ENCODE measurements at regions not wholly inside any gene's neighbourhood (a gene's known extent, or its start where the extent isn't known, plus 50 kb on each side); places are given as distances from the start of the nearest gene placed in this dataset.
"Not testable (repeated sequence)": the region's sequence is repeated elsewhere in the genome, so short reads cannot be mapped to it uniquely, and the experiment has no call there.

- H3K9me3 Mint-ChIP-seq: no peaks in the 10 kb centered on the region
- no peaks in the 10 kb centered on the region for H3K4me1 Mint-ChIP-seq (ENCODE audit: low read depth)
- no peaks in the 10 kb centered on the region for H3K27me3 Mint-ChIP-seq
- no peaks in the 10 kb centered on the region for H3K36me3 Mint-ChIP-seq (ENCODE audit: low read depth)
- no peak overlapping the region for H3K27ac Mint-ChIP-seq
- no peak overlapping the region for H3K4me3 Mint-ChIP-seq
- intact Hi-C loops (cut with micrococcal nuclease): no loop called here
Measured at GRCh38 chrX:14362721-14363120, 166.6 kb upstream of the GLRA2 start.

- no peaks in the 10 kb centered on the region for H3K36me3 Mint-ChIP-seq (ENCODE audit: low read depth)
- H3K4me1 Mint-ChIP-seq (ENCODE audit: low read depth): no peaks in the 10 kb centered on the region
- intact Hi-C loops (cut with micrococcal nuclease): no loop called here
- no peak overlapping the region for H3K27ac Mint-ChIP-seq
- no peaks in the 10 kb centered on the region for H3K9me3 Mint-ChIP-seq
- no peaks in the 10 kb centered on the region for H3K27me3 Mint-ChIP-seq
- no peak overlapping the region for H3K4me3 Mint-ChIP-seq
Measured at GRCh38 chrX:14361435-14361834, 167.9 kb upstream of the GLRA2 start.

DNA sequence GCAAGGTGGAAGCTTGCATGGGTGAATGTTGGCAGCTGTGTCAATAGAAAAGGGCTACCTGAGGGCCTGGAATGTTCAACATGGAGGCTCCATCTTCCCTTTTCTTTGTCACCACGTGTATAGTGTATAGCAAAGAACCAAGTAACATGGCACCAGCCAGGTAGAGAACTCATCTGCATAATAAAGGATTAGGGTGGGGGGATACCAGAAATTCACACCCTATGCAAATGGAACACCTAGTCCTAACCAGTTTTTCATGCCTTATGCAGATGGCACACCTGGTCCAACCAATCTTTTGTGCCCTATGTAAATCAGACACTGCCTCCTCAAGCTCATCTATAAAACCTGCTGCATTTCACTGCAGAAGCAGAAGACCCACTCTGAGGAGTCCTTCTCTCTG is 169.6 kb upstream of the GLRA2 start:
- Mint-ChIP-seq H3K36me3 (ENCODE audit: low read depth) (no peaks in the 10 kb centered on the region), H3K27me3 (no peaks in the 10 kb centered on the region), H3K4me3 (no peak overlapping the region), H3K4me1 (ENCODE audit: low read depth) (no peaks in the 10 kb centered on the region), H3K27ac (no peak overlapping the region), H3K9me3 (no peaks in the 10 kb centered on the region)
- intact Hi-C loops (cut with micrococcal nuclease): no loop called here

- Mint-ChIP-seq H3K27ac (no peak overlapping the region), H3K4me3 (no peak overlapping the region), H3K36me3 (ENCODE audit: low read depth) (no peaks in the 10 kb centered on the region), H3K9me3 (no peaks in the 10 kb centered on the region), H3K27me3 (no peaks in the 10 kb centered on the region), H3K4me1 (ENCODE audit: low read depth) (no peaks in the 10 kb centered on the region)
- intact Hi-C loops (cut with micrococcal nuclease): no loop called here
Measured at GRCh38 chrX:14359316-14359715, 170.0 kb upstream of the GLRA2 start.

DNA sequence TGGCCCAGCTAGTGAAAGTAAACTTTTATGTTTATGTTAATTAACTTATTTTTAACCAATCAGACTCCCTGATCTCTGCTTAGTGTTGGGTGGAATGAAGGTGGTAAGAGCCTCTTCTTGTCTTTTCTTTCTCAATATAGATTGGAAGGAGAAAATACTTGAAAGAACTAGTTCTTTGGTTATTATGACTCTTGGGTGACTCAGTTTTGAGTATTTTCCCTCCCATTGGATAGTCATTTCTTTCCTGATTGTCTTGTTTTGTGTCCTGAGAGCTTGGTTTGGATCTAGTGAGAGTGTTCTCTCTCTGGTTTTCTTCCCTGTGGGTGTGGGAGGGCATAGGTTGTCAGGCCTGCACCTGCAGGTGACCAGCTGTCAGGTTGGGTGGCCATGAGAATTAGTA is 172.0 kb upstream of the GLRA2 start:
- H3K9me3 Mint-ChIP-seq: no peaks in the 10 kb centered on the region
- no peak overlapping the region for H3K4me3 Mint-ChIP-seq
- intact Hi-C loops (cut with micrococcal nuclease): no loop called here
- no peaks in the 10 kb centered on the region for H3K27me3 Mint-ChIP-seq
- H3K4me1 Mint-ChIP-seq (ENCODE audit: low read depth): no peaks in the 10 kb centered on the region
- H3K36me3 Mint-ChIP-seq (ENCODE audit: low read depth): no peaks in the 10 kb centered on the region
- H3K27ac Mint-ChIP-seq: no peak overlapping the region

DNA sequence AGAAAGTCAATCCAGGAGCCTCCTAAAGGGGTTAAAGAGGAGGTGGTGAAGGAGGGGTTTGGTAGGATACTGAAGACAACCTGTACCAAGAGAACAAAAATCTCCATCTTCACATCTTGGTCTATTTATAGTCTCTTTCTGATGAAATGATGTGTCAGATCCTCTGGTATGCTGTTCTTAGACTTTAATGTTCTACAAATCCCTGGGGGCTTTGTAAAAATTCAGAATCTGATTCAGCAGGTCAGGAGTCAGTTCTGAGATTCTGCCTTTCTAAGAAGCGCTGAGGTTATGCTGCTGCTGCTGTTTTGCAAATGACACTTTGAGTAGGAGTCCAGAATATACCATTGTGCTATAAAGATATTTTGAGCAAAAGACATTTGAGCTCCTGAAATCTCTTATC is 172.9 kb upstream of the GLRA2 start:
- no peaks in the 10 kb centered on the region for H3K4me1 Mint-ChIP-seq (ENCODE audit: low read depth)
- H3K27me3 Mint-ChIP-seq: no peaks in the 10 kb centered on the region
- no peaks in the 10 kb centered on the region for H3K36me3 Mint-ChIP-seq (ENCODE audit: low read depth)
- H3K9me3 Mint-ChIP-seq: no peaks in the 10 kb centered on the region
- no peak overlapping the region for H3K27ac Mint-ChIP-seq
- no peak overlapping the region for H3K4me3 Mint-ChIP-seq
- intact Hi-C loops (cut with micrococcal nuclease): no loop called here

DNA sequence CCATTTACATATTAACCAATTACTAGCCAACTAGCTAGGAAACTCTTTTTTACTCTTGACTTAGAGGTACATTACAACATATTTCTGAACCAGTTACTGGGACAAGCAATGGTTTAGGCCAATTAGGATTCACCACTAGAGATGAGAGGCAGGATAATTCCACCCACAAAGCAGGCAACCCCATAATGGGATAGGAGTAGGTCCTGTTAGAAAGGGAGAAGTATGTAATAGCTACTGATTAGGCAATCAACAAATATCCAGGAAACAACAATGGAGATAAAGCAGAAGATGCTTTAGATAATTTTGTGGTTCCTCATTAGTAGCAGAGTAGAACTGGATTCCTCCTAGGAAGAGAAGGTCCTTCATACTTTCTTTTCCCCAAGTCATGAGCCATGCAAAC is 173.8 kb upstream of the GLRA2 start:
- no peaks in the 10 kb centered on the region for H3K27me3 Mint-ChIP-seq
- no peaks in the 10 kb centered on the region for H3K36me3 Mint-ChIP-seq (ENCODE audit: low read depth)
- H3K27ac Mint-ChIP-seq: no peak overlapping the region
- no peak overlapping the region for H3K4me3 Mint-ChIP-seq
- H3K4me1 Mint-ChIP-seq (ENCODE audit: low read depth): no peaks in the 10 kb centered on the region
- intact Hi-C loops (cut with micrococcal nuclease): no loop called here
- H3K9me3 Mint-ChIP-seq: no peaks in the 10 kb centered on the region

GRCh38 chrX:14354521-14354920 is 174.8 kb upstream of the GLRA2 start:
- Mint-ChIP-seq H3K27me3 (no peaks in the 10 kb centered on the region), H3K4me3 (no peak overlapping the region), H3K9me3 (no peaks in the 10 kb centered on the region), H3K36me3 (ENCODE audit: low read depth) (no peaks in the 10 kb centered on the region), H3K27ac (no peak overlapping the region), H3K4me1 (ENCODE audit: low read depth) (no peaks in the 10 kb centered on the region)
- intact Hi-C loops (cut with micrococcal nuclease): no loop called here

DNA sequence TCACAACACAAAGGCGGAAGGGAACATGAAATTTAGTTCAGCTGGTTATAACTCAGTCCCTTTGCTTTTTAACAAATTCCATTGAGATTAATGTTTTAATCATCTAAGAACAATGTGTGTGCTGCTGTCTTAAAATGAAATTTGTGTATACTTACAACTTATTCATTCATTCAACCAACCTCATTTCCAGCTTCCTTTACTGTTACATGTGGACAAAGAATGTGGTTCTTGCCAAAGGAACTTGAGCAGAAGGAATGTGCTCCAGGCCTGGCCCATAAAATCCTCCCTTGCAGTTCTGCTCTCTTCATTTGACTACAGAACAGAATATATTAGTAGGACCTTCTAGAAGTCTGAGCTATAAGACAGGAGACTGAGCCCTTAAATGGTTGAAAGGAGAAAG is 176.8 kb upstream of the GLRA2 start:
- Mint-ChIP-seq H3K9me3 (no peaks in the 10 kb centered on the region), H3K4me1 (ENCODE audit: low read depth) (no peaks in the 10 kb centered on the region), H3K4me3 (no peak overlapping the region), H3K36me3 (ENCODE audit: low read depth) (no peaks in the 10 kb centered on the region), H3K27me3 (no peaks in the 10 kb centered on the region), H3K27ac (no peak overlapping the region)
- intact Hi-C loops (cut with micrococcal nuclease): no loop called here

DNA sequence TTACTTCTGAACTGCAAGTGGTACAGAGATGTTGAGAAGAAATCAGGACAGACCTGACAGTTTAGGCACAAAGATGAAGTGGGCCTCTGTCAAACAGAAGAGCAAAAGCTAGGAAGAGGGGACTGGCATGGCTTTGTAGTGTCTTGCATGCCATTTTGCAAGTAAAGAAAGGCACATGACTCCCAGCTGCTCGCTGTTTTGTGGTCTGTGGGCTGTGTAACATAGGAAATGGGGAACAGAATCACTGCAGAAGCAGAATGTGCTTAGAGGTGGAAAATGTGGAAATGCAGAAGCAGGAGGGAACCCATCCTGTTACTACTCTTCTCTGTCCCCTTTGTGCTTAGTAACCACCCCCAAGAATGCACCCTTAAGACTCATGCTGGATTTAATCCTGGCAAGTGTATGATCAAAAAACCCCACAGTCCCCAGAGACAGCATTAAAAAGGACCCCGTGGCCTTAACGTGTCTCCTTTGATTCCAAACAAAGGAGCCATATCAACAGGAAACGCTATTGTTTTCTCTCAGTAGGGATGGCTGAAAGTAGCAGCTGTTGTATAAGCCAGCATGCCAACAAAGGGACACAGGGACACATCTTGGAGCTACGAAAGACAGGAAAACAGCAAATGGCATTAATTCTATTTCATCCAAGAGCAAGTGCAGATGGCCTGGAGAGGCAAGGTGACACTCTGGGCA is 177.6 kb upstream of the GLRA2 start:
- Mint-ChIP-seq H3K9me3 (peaks cover 2% of the 10 kb centered on the region), H3K36me3 (ENCODE audit: low read depth) (no peaks in the 10 kb centered on the region), H3K27ac (no peak overlapping the region), H3K27me3 (no peaks in the 10 kb centered on the region), H3K4me1 (ENCODE audit: low read depth) (no peaks in the 10 kb centered on the region), H3K4me3 (no peak overlapping the region)
- intact Hi-C loops (cut with micrococcal nuclease): no loop called here

- intact Hi-C loops (cut with micrococcal nuclease): no loop called here
- Mint-ChIP-seq H3K4me1 (ENCODE audit: low read depth) (no peaks in the 10 kb centered on the region), H3K36me3 (ENCODE audit: low read depth) (no peaks in the 10 kb centered on the region), H3K4me3 (no peak overlapping the region), H3K9me3 (peaks cover 9% of the 10 kb centered on the region), H3K27ac (no peak overlapping the region), H3K27me3 (no peaks in the 10 kb centered on the region)
Measured at GRCh38 chrX:14347523-14347922, 181.8 kb upstream of the GLRA2 start.

- Mint-ChIP-seq H3K27ac (no peak overlapping the region), H3K9me3 (peaks cover 9% of the 10 kb centered on the region), H3K4me1 (ENCODE audit: low read depth) (no peaks in the 10 kb centered on the region), H3K27me3 (no peaks in the 10 kb centered on the region), H3K36me3 (ENCODE audit: low read depth) (no peaks in the 10 kb centered on the region), H3K4me3 (no peak overlapping the region)
- intact Hi-C loops (cut with micrococcal nuclease): no loop called here
Measured at GRCh38 chrX:14344172-14344940, 185.0 kb upstream of the GLRA2 start.

DNA sequence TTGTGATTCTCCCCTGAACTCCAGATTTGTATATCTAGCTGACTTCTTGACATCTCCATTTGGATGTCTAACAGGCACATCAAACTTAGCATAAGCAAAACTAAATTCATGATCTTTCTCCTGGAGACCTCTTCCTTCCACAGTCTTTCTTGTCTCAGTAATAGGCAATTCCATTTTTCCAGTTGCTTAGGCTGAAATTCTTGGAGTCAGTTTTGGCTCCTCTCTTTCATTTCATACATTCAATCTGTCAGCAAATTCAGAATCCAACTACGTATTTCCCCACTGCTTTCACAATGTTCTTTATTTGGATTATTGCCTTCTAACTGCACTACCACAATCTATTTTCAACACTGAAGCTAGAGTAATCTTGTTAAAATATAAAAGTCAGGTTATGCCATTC is 219.9 kb upstream of the GLRA2 start:
- intact Hi-C loops (cut with micrococcal nuclease): no loop called here
- Mint-ChIP-seq H3K9me3 (peaks cover 25% of the 10 kb centered on the region), H3K36me3 (ENCODE audit: low read depth) (no peaks in the 10 kb centered on the region), H3K27me3 (no peaks in the 10 kb centered on the region), H3K4me1 (ENCODE audit: low read depth) (no peaks in the 10 kb centered on the region), H3K27ac (no peak overlapping the region), H3K4me3 (no peak overlapping the region)

- H3K4me1 Mint-ChIP-seq (ENCODE audit: low read depth); H3K27ac Mint-ChIP-seq; intact Hi-C loops (cut with micrococcal nuclease); H3K36me3 Mint-ChIP-seq (ENCODE audit: low read depth); H3K4me3 Mint-ChIP-seq; H3K27me3 Mint-ChIP-seq: not testable (repeated sequence)
- peaks cover 25% of the 10 kb centered on the region for H3K9me3 Mint-ChIP-seq
Measured at GRCh38 chrX:14308976-14309375, 220.4 kb upstream of the GLRA2 start.

- intact Hi-C loops (cut with micrococcal nuclease): no loop called here
- H3K36me3 Mint-ChIP-seq (ENCODE audit: low read depth): no peaks in the 10 kb centered on the region
- no peak overlapping the region for H3K4me3 Mint-ChIP-seq
- H3K9me3 Mint-ChIP-seq: peaks cover under 1% of the 10 kb centered on the region
- no peak overlapping the region for H3K27ac Mint-ChIP-seq
- H3K27me3 Mint-ChIP-seq: no peaks in the 10 kb centered on the region
- H3K4me1 Mint-ChIP-seq (ENCODE audit: low read depth): no peaks in the 10 kb centered on the region
Measured at GRCh38 chrX:14303891-14304290, 225.4 kb upstream of the GLRA2 start.
